Tibial nerve (tissue), 3 donors: ENCODE measurements at regions not wholly inside any gene's neighbourhood (a gene's known extent, or its start where the extent isn't known, plus 50 kb on each side); places are given as distances from the start of the nearest gene placed in this dataset.

ENCODE experiments used
- POLR2A ChIP-seq, 2 donors: fragments of 450-650 bp; IDR thresholded peaks; one replicate each; pipeline ENCODE4 v1.6.1; 2017; ENCODE audit warnings: antibody characterized with exemption in 2 of 2, mild to moderate bottlenecking in 2 of 2, moderate library complexity in 2 of 2
- TF ChIP-seq, protein P1 (sequence below), 5 experiments: fragments of 200-600 bp in 3 of 5; fragments of 450-650 bp in 2 of 5; sonication (generic) in 3 of 5; IDR thresholded peaks; one replicate each; pipeline ENCODE4 v1.5.1; 2016 to 2019; ENCODE audit warnings: antibody characterized with exemption in 5 of 5, mild to moderate bottlenecking in 3 of 5, moderate library complexity in 2 of 5

DNA sequence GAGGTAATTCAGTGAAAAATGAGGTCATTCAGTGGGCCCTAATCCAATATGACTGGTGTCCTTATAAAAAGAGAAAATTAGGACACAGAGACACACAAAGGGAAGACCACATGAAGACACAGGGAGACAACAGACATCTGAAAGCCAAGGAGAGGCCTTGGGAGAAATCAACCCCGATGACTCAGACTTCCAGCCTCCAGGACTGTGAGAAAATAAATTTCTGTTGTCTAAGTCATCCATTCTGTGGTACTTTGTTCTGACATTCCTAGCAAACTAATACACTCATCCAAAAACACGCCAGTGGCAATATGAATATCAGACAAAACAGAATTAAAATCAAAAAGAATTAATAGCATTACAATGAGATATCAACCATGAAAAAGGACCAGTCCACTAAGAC lies 303.7 kb downstream of the SS18 start:
- TF ChIP-seq, protein P1, sequence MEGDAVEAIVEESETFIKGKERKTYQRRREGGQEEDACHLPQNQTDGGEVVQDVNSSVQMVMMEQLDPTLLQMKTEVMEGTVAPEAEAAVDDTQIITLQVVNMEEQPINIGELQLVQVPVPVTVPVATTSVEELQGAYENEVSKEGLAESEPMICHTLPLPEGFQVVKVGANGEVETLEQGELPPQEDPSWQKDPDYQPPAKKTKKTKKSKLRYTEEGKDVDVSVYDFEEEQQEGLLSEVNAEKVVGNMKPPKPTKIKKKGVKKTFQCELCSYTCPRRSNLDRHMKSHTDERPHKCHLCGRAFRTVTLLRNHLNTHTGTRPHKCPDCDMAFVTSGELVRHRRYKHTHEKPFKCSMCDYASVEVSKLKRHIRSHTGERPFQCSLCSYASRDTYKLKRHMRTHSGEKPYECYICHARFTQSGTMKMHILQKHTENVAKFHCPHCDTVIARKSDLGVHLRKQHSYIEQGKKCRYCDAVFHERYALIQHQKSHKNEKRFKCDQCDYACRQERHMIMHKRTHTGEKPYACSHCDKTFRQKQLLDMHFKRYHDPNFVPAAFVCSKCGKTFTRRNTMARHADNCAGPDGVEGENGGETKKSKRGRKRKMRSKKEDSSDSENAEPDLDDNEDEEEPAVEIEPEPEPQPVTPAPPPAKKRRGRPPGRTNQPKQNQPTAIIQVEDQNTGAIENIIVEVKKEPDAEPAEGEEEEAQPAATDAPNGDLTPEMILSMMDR (IDR thresholded peaks at IDR 0.05), result no peak
- TF ChIP-seq POLR2A (IDR thresholded peaks at IDR 0.05), result no peak
